ENCODE measurements at regions not wholly inside any gene's neighbourhood (a gene's known extent, or its start where the extent isn't known, plus 50 kb on each side); places are given as distances from the start of the nearest gene placed in this dataset.

DNA sequence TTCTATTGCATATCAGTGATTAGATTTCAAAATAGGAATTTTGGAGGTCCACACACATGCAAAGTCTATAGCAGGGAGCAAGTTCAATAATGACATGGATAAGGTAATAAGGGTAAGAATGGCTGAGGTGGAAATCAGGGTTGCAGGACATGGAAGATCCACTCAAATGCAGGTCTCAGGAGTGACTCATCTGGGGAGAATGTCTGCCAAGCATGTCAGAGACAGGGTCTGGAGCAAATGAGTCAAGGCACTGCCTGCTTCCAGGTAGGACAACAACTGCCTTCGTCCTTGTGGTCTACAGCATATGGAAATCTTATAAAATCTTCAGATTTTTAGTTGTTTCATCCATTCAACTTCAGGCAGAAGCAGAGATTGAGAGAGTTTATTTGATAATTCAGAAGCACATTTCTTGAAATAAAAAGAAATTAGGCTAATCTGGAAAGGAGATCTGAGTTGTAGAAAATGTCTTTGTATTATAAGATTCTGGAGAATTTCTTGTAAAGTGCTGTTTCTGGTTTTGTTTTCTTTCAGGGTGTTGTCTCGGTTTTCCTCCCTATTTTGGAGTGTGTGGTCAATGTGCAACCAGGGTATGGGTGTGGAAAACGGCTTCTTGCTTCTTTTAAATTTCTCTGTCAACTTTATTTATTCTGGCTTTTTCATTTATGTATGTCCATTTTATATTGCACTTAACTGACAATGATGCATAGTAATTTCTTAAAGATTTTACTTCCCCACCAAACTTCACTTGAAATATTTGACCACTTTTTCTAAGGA is 748.8 kb downstream of the LIG4 start:
- Histone ChIP-seq H3K27me3 (ENCODE audit: insufficient read depth, low read length) (no peaks in the 10 kb centered on the region), H3K9me3 (ENCODE audit: control insufficient read depth in 1 of 2, low read length in 2 of 2) (no peaks in the 10 kb centered on the region), H3K4me3 (ENCODE audit: low read length in 2 of 2) (no peak overlapping the region), H3K27ac (ENCODE audit: low read depth, low read length) (no peak overlapping the region), H3K4me1 (ENCODE audit: insufficient read depth, low read length) (no peaks in the 10 kb centered on the region), H3K36me3 (ENCODE audit: insufficient read depth, low read length) (no peaks in the 10 kb centered on the region)
- Mint-ChIP-seq H3K4me1 (no peaks in the 10 kb centered on the region), H3K4me3 (no peak overlapping the region), H3K36me3 (no peaks in the 10 kb centered on the region), H3K27me3 (no peaks in the 10 kb centered on the region), H3K9me3 (peaks cover 0 to 11% (median 5%) of the 10 kb centered on the region in 8 donors), H3K27ac (no peak overlapping the region)
- intact Hi-C loops (cut with micrococcal nuclease), result no loop called here
- ChIA-PET CTCF (ENCODE audit: partially characterized antibody) (no interaction called here), POLR2A (ENCODE audit: partially characterized antibody) (no interaction called here)
- DNase-seq, result no peak

GRCh38 chr13:107462501-107462900 is 752.8 kb downstream of the LIG4 start:
- Histone ChIP-seq H3K36me3 (ENCODE audit: insufficient read depth, low read length) (no peaks in the 10 kb centered on the region), H3K27ac (ENCODE audit: low read depth, low read length) (no peak overlapping the region), H3K9me3 (ENCODE audit: control insufficient read depth in 1 of 2, low read length in 2 of 2) (no peaks in the 10 kb centered on the region), H3K4me3 (ENCODE audit: low read length in 2 of 2) (no peak overlapping the region), H3K27me3 (ENCODE audit: insufficient read depth, low read length) (no peaks in the 10 kb centered on the region), H3K4me1 (ENCODE audit: insufficient read depth, low read length) (no peaks in the 10 kb centered on the region)
- no peaks in the 10 kb centered on the region for H3K27me3 Mint-ChIP-seq
- ChIA-PET POLR2A (ENCODE audit: partially characterized antibody) (no interaction called here), CTCF (ENCODE audit: partially characterized antibody) (no interaction called here)
- H3K36me3 Mint-ChIP-seq, result no peaks in the 10 kb centered on the region
- peaks cover 0 to 8% (median 4%) of the 10 kb centered on the region in 8 donors for H3K9me3 Mint-ChIP-seq
- no peak overlapping the region for H3K27ac Mint-ChIP-seq
- intact Hi-C loops (cut with micrococcal nuclease), result no loop called here
- no peak overlapping the region for H3K4me3 Mint-ChIP-seq
- no peaks in the 10 kb centered on the region for H3K4me1 Mint-ChIP-seq
- no peak for DNase-seq

- H3K36me3 Mint-ChIP-seq, result no peaks in the 10 kb centered on the region
- no peaks in the 10 kb centered on the region for H3K27me3 ChIP-seq (ENCODE audit: insufficient read depth, low read length)
- CTCF ChIA-PET (ENCODE audit: partially characterized antibody), result no interaction called here
- H3K27ac Mint-ChIP-seq, result no peak overlapping the region
- DNase-seq, result no peak
- H3K9me3 ChIP-seq (ENCODE audit: control insufficient read depth in 1 of 2, low read length in 2 of 2), result no peaks in the 10 kb centered on the region
- H3K27me3 Mint-ChIP-seq, result no peaks in the 10 kb centered on the region
- intact Hi-C loops (cut with micrococcal nuclease), result no loop called here
- peaks cover 0 to 8% (median 4%) of the 10 kb centered on the region in 8 donors for H3K9me3 Mint-ChIP-seq
- H3K4me3 ChIP-seq (ENCODE audit: low read length in 2 of 2), result no peak overlapping the region
- POLR2A ChIA-PET (ENCODE audit: partially characterized antibody), result no interaction called here
- H3K36me3 ChIP-seq (ENCODE audit: insufficient read depth, low read length), result no peaks in the 10 kb centered on the region
- H3K4me3 Mint-ChIP-seq, result no peak overlapping the region
- H3K4me1 ChIP-seq (ENCODE audit: insufficient read depth, low read length), result no peaks in the 10 kb centered on the region
- H3K27ac ChIP-seq (ENCODE audit: low read depth, low read length), result no peak overlapping the region
- H3K4me1 Mint-ChIP-seq, result no peaks in the 10 kb centered on the region
Observed at GRCh38 chr13:107461751-107462150, 753.6 kb downstream of the LIG4 start.

GRCh38 chr13:107459430-107459829 is 755.9 kb downstream of the LIG4 start:
- intact Hi-C loops (cut with micrococcal nuclease), result no loop called here
- Mint-ChIP-seq H3K27me3 (no peaks in the 10 kb centered on the region), H3K4me3 (no peak overlapping the region), H3K9me3 (peaks cover 0 to 14% (median 5%) of the 10 kb centered on the region in 8 donors), H3K36me3 (no peaks in the 10 kb centered on the region), H3K4me1 (no peaks in the 10 kb centered on the region), H3K27ac (no peak overlapping the region)
- ChIA-PET POLR2A (ENCODE audit: partially characterized antibody) (no interaction called here), CTCF (ENCODE audit: partially characterized antibody) (no interaction called here)
- H3K36me3 ChIP-seq (ENCODE audit: insufficient read depth, low read length), result no peaks in the 10 kb centered on the region
- H3K27ac ChIP-seq (ENCODE audit: low read depth, low read length), result no peak overlapping the region
- no peak overlapping the region for H3K4me3 ChIP-seq (ENCODE audit: low read length in 2 of 2)
- H3K9me3 ChIP-seq (ENCODE audit: control insufficient read depth in 1 of 2, low read length in 2 of 2), result no peaks in the 10 kb centered on the region
- DNase-seq, result no peak
- H3K27me3 ChIP-seq (ENCODE audit: insufficient read depth, low read length), result no peaks in the 10 kb centered on the region
- no peaks in the 10 kb centered on the region for H3K4me1 ChIP-seq (ENCODE audit: insufficient read depth, low read length)

DNA sequence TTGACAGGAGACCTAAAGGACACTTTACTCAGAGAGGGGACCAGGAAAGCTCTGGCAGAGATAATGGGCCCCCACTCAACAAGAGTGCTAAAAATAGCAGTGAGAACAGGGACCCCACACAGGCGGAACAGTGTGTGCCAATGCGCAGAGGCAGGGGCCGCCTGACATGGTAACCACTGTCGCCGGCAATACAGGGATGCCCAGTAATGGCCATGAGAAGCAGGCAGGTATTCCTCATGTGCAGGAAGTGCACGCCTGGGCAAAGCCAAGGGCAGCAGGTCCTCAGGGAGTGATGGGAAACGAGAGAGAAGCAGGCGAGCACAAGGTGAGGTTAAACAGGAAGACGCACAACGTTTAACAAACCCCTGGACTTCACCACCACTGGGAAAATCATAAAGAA is 757.1 kb downstream of the LIG4 start:
- intact Hi-C loops (cut with micrococcal nuclease), result no loop called here
- Histone ChIP-seq H3K4me3 (ENCODE audit: low read length in 2 of 2) (no peak overlapping the region), H3K27me3 (ENCODE audit: insufficient read depth, low read length) (no peaks in the 10 kb centered on the region), H3K27ac (ENCODE audit: low read depth, low read length) (no peak overlapping the region), H3K36me3 (ENCODE audit: insufficient read depth, low read length) (no peaks in the 10 kb centered on the region), H3K4me1 (ENCODE audit: insufficient read depth, low read length) (no peaks in the 10 kb centered on the region), H3K9me3 (ENCODE audit: control insufficient read depth in 1 of 2, low read length in 2 of 2) (peaks cover 0 to 4% of the 10 kb centered on the region in 2 donors)
- no peak overlapping the region for H3K4me3 Mint-ChIP-seq
- ChIA-PET CTCF (ENCODE audit: partially characterized antibody) (no interaction called here), POLR2A (ENCODE audit: partially characterized antibody) (no interaction called here)
- H3K27ac Mint-ChIP-seq, result no peak overlapping the region
- H3K36me3 Mint-ChIP-seq, result no peaks in the 10 kb centered on the region
- DNase-seq, result no peak
- no peaks in the 10 kb centered on the region for H3K4me1 Mint-ChIP-seq
- H3K9me3 Mint-ChIP-seq, result peaks cover 2 to 14% (median 8%) of the 10 kb centered on the region in 8 donors
- no peaks in the 10 kb centered on the region for H3K27me3 Mint-ChIP-seq

DNA sequence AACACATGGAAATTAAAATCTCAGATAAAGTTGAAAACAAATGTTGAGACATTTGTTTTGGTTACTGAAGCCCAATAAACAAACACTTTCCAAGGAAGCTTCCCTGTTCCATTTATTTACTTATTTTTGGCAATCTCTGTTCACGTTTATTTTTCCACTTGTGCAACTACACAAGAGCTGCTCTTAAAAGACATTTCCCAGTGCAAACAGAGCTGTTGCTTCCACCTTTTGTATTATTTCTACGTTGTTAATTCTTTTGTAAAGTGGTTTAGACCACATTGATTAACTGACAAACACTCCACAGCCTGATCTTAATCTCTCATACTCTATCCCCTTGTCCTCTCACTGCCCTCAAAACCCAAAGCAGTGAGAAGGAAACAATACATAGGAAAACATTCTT is 757.6 kb downstream of the LIG4 start:
- Histone ChIP-seq H3K27me3 (ENCODE audit: insufficient read depth, low read length) (no peaks in the 10 kb centered on the region), H3K9me3 (ENCODE audit: control insufficient read depth in 1 of 2, low read length in 2 of 2) (peaks cover 0 to 4% of the 10 kb centered on the region in 2 donors), H3K27ac (ENCODE audit: low read depth, low read length) (no peak overlapping the region), H3K36me3 (ENCODE audit: insufficient read depth, low read length) (no peaks in the 10 kb centered on the region), H3K4me3 (ENCODE audit: low read length in 2 of 2) (no peak overlapping the region), H3K4me1 (ENCODE audit: insufficient read depth, low read length) (no peaks in the 10 kb centered on the region)
- ChIA-PET POLR2A (ENCODE audit: partially characterized antibody) (no interaction called here), CTCF (ENCODE audit: partially characterized antibody) (no interaction called here)
- Mint-ChIP-seq H3K4me1 (no peaks in the 10 kb centered on the region), H3K27ac (no peak overlapping the region), H3K27me3 (no peaks in the 10 kb centered on the region), H3K4me3 (no peak overlapping the region), H3K36me3 (no peaks in the 10 kb centered on the region), H3K9me3 (peaks cover 2 to 17% (median 10%) of the 10 kb centered on the region in 8 donors)
- intact Hi-C loops (cut with micrococcal nuclease), result no loop called here
- DNase-seq, result no peak

- Histone ChIP-seq H3K4me1 (ENCODE audit: insufficient read depth, low read length) (no peaks in the 10 kb centered on the region), H3K27ac (ENCODE audit: low read depth, low read length) (no peak overlapping the region), H3K9me3 (ENCODE audit: control insufficient read depth in 1 of 2, low read length in 2 of 2) (peaks cover 0 to 4% of the 10 kb centered on the region in 2 donors), H3K36me3 (ENCODE audit: insufficient read depth, low read length) (no peaks in the 10 kb centered on the region), H3K4me3 (ENCODE audit: low read length in 2 of 2) (no peak overlapping the region), H3K27me3 (ENCODE audit: insufficient read depth, low read length) (no peaks in the 10 kb centered on the region)
- Mint-ChIP-seq H3K4me3 (no peak overlapping the region), H3K27me3 (no peaks in the 10 kb centered on the region), H3K9me3 (peaks cover 7 to 18% (median 11%) of the 10 kb centered on the region in 8 donors), H3K27ac (no peak overlapping the region), H3K36me3 (no peaks in the 10 kb centered on the region), H3K4me1 (no peaks in the 10 kb centered on the region)
- no peak for DNase-seq
- POLR2A ChIA-PET (ENCODE audit: partially characterized antibody), result no interaction called here
- intact Hi-C loops (cut with micrococcal nuclease), result no loop called here
- CTCF ChIA-PET (ENCODE audit: partially characterized antibody), result no interaction called here
Observed at GRCh38 chr13:107456431-107456830, 758.9 kb downstream of the LIG4 start.

- Mint-ChIP-seq H3K27ac (no peak overlapping the region), H3K4me1 (no peaks in the 10 kb centered on the region), H3K4me3 (no peak overlapping the region), H3K27me3 (no peaks in the 10 kb centered on the region), H3K9me3 (peaks cover 7 to 25% (median 15%) of the 10 kb centered on the region in 8 donors), H3K36me3 (no peaks in the 10 kb centered on the region)
- Histone ChIP-seq H3K27me3 (ENCODE audit: insufficient read depth, low read length) (no peaks in the 10 kb centered on the region), H3K36me3 (ENCODE audit: insufficient read depth, low read length) (no peaks in the 10 kb centered on the region), H3K9me3 (ENCODE audit: control insufficient read depth in 1 of 2, low read length in 2 of 2) (peaks cover 0 to 4% of the 10 kb centered on the region in 2 donors), H3K4me3 (ENCODE audit: low read length in 2 of 2) (no peak overlapping the region), H3K4me1 (ENCODE audit: insufficient read depth, low read length) (no peaks in the 10 kb centered on the region), H3K27ac (ENCODE audit: low read depth, low read length) (no peak overlapping the region)
- DNase-seq, result no peak
- intact Hi-C loops (cut with micrococcal nuclease), result no loop called here
- ChIA-PET POLR2A (ENCODE audit: partially characterized antibody) (no interaction called here), CTCF (ENCODE audit: partially characterized antibody) (no interaction called here)
Observed at GRCh38 chr13:107452833-107453232, 762.5 kb downstream of the LIG4 start.

Measured in CD4-positive, alpha-beta memory T cell (primary cell).